CD4-positive, alpha-beta T cell (primary cell): ENCODE measurements at regions not wholly inside any gene's neighbourhood (a gene's known extent, or its start where the extent isn't known, plus 50 kb on each side); places are given as distances from the start of the nearest gene placed in this dataset.

Experiments used
- ATAC-seq: fragments of 200-7000 bp; cut with Tn5 transposase; one replicate; pipeline ENCODE4 v1.10.0; 2022; ENCODE audit warnings: mild to moderate bottlenecking; ENCODE audit not compliant: poor library complexity
- CTCF ChIA-PET: fragments of 350-600 bp; sonication (Branson Sonifier 250); formaldehyde crosslinking; loops from one replicate; lab custom pipeline; 2021; ENCODE audit warnings: antibody characterized with exemption, inconsistent platforms; lab: Charles Lee
- POLR2A ChIA-PET: fragments of 350-600 bp; sonication (Branson Sonifier 250); formaldehyde crosslinking; loops from one replicate; lab custom pipeline; 2021; ENCODE audit warnings: antibody characterized with exemption, inconsistent platforms; lab: Charles Lee
- DNase-seq, 14 experiments: peaks; one replicate each; pipeline ENCODE4 v3.0.0-alpha.2; 2013 to 2020; ENCODE audit warnings: mixed read lengths in 2 of 14
- H3K27ac ChIP-seq, 2 donors: one replicate each; pipeline versions ENCODE4 v1.5.1 to v1.7.0; 2013; ENCODE audit warnings: low read length in 2 of 2, low read depth in 1 of 2, mild to moderate bottlenecking in 1 of 2
- H3K27me3 ChIP-seq, 2 experiments: 1 replicate in 1 of 2; 2 replicates in 1 of 2; pipeline versions ENCODE4 v1.6.1 to v1.7.0; 2013; ENCODE audit warnings: low read length in 2 of 2, control low read depth in 1 of 2, mild to moderate bottlenecking in 1 of 2, moderate library complexity in 1 of 2; ENCODE audit not compliant: insufficient read depth in 2 of 2, control insufficient read depth in 1 of 2
- H3K36me3 ChIP-seq: one replicate; pipeline ENCODE4 v1.6.1; 2013; ENCODE audit warnings: low read length, control low read depth; ENCODE audit not compliant: insufficient read depth
- H3K4me1 ChIP-seq: one replicate; pipeline ENCODE4 v1.6.1; 2013; ENCODE audit warnings: low read length, control low read depth; ENCODE audit not compliant: insufficient read depth
- H3K4me3 ChIP-seq: one replicate; pipeline ENCODE4 v1.5.1; 2013; ENCODE audit warnings: mild to moderate bottlenecking, low read length, moderate library complexity
- H3K9me3 ChIP-seq, 2 experiments: 1 replicate in 1 of 2; 2 replicates in 1 of 2; pipeline versions ENCODE4 v1.6.1 to v1.7.0; 2013; ENCODE audit warnings: low read length in 2 of 2, mild to moderate bottlenecking in 2 of 2, control low read depth in 1 of 2, moderate library complexity in 1 of 2; ENCODE audit not compliant: control insufficient read depth in 1 of 2, insufficient read depth in 1 of 2
- H3K27ac Mint-ChIP-seq: one replicate; pipeline ENCODE4 v1.8.0; 2020; ENCODE audit warnings: mixed read lengths
- H3K27me3 Mint-ChIP-seq: one replicate; pipeline ENCODE4 v1.8.0; 2021; ENCODE audit warnings: mixed read lengths
- H3K36me3 Mint-ChIP-seq: one replicate; pipeline ENCODE4 v1.8.0; 2021; ENCODE audit warnings: low read depth, mixed read lengths
- H3K4me1 Mint-ChIP-seq: one replicate; pipeline ENCODE4 v1.8.0; 2021; ENCODE audit warnings: low read depth, mixed read lengths
- H3K4me3 Mint-ChIP-seq: one replicate; pipeline ENCODE4 v1.8.0; 2020; ENCODE audit warnings: mild to moderate bottlenecking, mixed read lengths
- H3K9me3 Mint-ChIP-seq: one replicate; pipeline ENCODE4 v1.8.0; 2020; ENCODE audit warnings: mixed read lengths
- intact Hi-C, 2 experiments: fragments of 100-400 bp; cut with DNase I in 1 of 2; cut with micrococcal nuclease in 1 of 2; formaldehyde crosslinking; loops; one replicate each; pipeline versions ENCODE4 v1.15.1 to v1.9.0; 2023 to 2025; cut with DNase I, micrococcal nuclease
- TF ChIP-seq, protein P1 (sequence below): fragments of 200-600 bp; IDR thresholded peaks from one replicate; pipeline ENCODE4 v1.8.0; 2022; ENCODE audit warnings: antibody characterized with exemption, mild to moderate bottlenecking

DNA sequence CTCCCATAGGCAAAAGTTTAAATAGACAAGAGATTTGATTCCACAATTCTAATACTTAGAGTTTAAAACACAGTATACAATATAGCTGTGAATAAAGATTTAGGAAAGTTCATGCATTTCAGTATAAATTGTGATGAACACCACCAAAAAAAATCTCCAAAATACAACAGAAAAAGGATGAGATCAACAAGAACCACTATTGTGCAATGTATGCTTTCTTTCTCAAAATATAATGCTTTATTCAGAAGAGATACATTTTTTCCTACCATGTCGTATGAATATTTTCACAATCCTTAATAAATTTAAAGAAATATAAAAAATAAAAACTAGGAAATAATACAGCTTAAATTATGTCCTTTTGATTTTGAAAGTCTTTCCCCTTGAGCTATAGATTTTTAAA is 1309.2 kb downstream of the MRPL39 start:
- H3K4me3 ChIP-seq: no peak overlapping the region
- no peak overlapping the region for H3K27ac ChIP-seq
- H3K27me3 Mint-ChIP-seq: no peaks in the 10 kb centered on the region
- no peaks in the 10 kb centered on the region for H3K36me3 Mint-ChIP-seq
- ChIA-PET CTCF (no interaction called here), POLR2A (no interaction called here)
- intact Hi-C loops: no loop called here
- H3K27ac Mint-ChIP-seq: no peak overlapping the region
- no peaks in the 10 kb centered on the region for H3K36me3 ChIP-seq
- H3K9me3 ChIP-seq: no peaks in the 10 kb centered on the region
- TF ChIP-seq, protein P1, sequence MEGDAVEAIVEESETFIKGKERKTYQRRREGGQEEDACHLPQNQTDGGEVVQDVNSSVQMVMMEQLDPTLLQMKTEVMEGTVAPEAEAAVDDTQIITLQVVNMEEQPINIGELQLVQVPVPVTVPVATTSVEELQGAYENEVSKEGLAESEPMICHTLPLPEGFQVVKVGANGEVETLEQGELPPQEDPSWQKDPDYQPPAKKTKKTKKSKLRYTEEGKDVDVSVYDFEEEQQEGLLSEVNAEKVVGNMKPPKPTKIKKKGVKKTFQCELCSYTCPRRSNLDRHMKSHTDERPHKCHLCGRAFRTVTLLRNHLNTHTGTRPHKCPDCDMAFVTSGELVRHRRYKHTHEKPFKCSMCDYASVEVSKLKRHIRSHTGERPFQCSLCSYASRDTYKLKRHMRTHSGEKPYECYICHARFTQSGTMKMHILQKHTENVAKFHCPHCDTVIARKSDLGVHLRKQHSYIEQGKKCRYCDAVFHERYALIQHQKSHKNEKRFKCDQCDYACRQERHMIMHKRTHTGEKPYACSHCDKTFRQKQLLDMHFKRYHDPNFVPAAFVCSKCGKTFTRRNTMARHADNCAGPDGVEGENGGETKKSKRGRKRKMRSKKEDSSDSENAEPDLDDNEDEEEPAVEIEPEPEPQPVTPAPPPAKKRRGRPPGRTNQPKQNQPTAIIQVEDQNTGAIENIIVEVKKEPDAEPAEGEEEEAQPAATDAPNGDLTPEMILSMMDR: no peak
- no peak overlapping the region for H3K4me3 Mint-ChIP-seq
- H3K27me3 ChIP-seq: no peaks in the 10 kb centered on the region
- DNase-seq: no peak
- H3K4me1 Mint-ChIP-seq: no peaks in the 10 kb centered on the region
- ATAC-seq: no peak
- H3K9me3 Mint-ChIP-seq: no peaks in the 10 kb centered on the region
- no peaks in the 10 kb centered on the region for H3K4me1 ChIP-seq

DNA sequence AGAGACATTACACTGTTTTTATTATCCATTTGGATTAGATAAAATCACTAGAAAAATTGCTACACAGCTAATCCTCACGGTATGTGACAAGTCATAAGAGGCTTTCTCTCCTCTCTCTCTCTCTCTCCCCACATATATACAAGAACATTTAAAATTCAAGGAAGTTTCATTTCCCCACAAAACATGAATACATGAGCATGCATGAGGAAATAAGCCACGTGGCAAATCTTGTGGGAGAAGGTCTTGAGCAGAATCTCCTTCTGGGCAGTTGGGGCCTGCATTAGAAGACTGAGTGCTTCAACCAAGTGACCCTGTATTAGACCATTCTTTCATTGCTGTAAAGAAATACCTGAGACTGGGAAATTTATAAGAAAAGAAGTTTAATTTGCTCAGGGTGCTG is 1313.1 kb downstream of the MRPL39 start:
- Histone ChIP-seq H3K36me3 (no peaks in the 10 kb centered on the region), H3K27me3 (no peaks in the 10 kb centered on the region), H3K4me3 (no peak overlapping the region), H3K4me1 (no peaks in the 10 kb centered on the region), H3K9me3 (no peaks in the 10 kb centered on the region), H3K27ac (no peak overlapping the region)
- ATAC-seq (no peak), DNase-seq (no peak)
- Mint-ChIP-seq H3K4me1 (peaks cover 9% of the 10 kb centered on the region), H3K4me3 (no peak overlapping the region), H3K36me3 (no peaks in the 10 kb centered on the region), H3K9me3 (no peaks in the 10 kb centered on the region), H3K27me3 (no peaks in the 10 kb centered on the region), H3K27ac (no peak overlapping the region)
- intact Hi-C loops: no loop called here
- CTCF ChIA-PET: no interaction called here
- POLR2A ChIA-PET: no interaction called here
- TF ChIP-seq, protein P1: no peak

DNA sequence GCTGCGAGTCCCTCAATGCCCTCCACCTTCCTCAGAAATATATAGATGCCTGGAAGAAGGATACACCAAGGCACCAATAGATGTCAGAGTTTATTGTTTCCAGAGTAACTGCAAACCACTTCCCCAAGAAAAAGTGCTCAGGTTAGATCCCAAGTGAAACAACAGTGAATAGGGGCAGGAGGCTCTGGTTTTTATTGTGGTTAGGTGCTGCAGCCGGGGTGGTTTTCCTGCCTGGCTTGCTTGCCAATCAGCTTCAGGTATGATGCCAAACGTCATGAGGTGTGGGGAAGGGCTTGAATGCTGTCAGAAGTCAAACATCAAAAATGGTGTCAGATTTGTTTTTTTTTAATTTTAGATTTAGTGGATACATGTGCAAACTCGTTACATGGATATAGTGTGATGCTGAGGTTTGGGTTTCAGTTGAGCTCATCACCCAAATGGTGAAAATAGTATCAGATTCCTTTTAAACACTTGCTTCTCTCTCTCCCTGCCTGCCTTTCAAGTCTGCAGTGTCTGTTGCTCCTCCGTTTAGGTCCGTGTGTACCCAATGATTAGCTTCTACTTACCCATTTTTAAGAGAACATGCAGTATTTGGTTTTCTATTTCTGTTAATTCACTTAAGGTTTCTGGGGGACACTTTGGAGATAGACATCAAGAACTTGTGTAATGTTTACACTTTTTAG is 1317.0 kb downstream of the MRPL39 start:
- ATAC-seq: peak; percentile 95
- TF ChIP-seq, protein P1: no peak
- peaks cover 9% of the 10 kb centered on the region for H3K4me1 Mint-ChIP-seq

More for the DNA sequence above, 1317.0 kb downstream of the MRPL39 start:
- Mint-ChIP-seq H3K36me3 (no peaks in the 10 kb centered on the region), H3K27me3 (no peaks in the 10 kb centered on the region), H3K27ac (peak overlapping the region; percentile 38), H3K9me3 (no peaks in the 10 kb centered on the region), H3K4me3 (peak overlapping the region; percentile 30)
- ChIA-PET CTCF (no interaction called here), POLR2A (no interaction called here)
- Histone ChIP-seq H3K27me3 (no peaks in the 10 kb centered on the region), H3K27ac (no peak overlapping the region), H3K36me3 (no peaks in the 10 kb centered on the region), H3K4me1 (no peaks in the 10 kb centered on the region), H3K9me3 (no peaks in the 10 kb centered on the region), H3K4me3 (no peak overlapping the region)
- intact Hi-C loops: no loop called here
- peak in 10 of 14 experiments; percentile 1 to 67 (median 30) for DNase-seq
